GM18951 (cell line): ENCODE measurements at regions not wholly inside any gene's neighbourhood (a gene's known extent, or its start where the extent isn't known, plus 50 kb on each side); places are given as distances from the start of the nearest gene placed in this dataset.

Experiments used
- POLR2A ChIP-seq: IDR thresholded peaks from 4 replicates; pipeline ENCODE4 v1.6.1; 2011; ENCODE audit warnings: mild to moderate bottlenecking; ENCODE audit not compliant: insufficient read length, insufficient read depth; ENCODE audit errors: extremely low read depth
- in situ Hi-C: fragments of 300-500 bp; cut with MboI; formaldehyde crosslinking; loops from one replicate; pipeline ENCODE4 v1.12.0; 2022; ENCODE audit warnings: low sequenced_read_pairs, mixed read lengths, inconsistent platforms; ENCODE audit not compliant: unreplicated experiment

DNA sequence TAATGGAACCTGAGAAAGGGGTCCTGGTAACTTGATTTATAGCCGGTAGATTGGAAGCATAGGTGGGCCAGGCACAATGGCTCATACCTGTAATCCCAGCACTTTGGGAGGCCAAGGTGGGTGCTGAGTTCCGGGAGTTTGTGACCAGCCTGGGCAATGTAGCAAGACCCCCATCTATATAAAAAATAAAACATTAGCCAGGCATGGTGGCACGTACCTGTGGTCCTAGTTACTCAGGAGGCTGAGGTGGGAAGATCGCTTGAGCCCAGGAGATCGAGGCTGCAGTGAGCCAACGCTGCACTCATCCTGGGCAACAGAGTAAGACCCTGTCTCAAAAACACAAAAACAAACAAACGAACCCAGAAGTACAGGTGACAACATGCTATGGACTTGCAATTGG, 76.5 kb downstream of the ZNF281 start:
- in situ Hi-C loops: no loop called here
- no peak for TF ChIP-seq POLR2A

DNA sequence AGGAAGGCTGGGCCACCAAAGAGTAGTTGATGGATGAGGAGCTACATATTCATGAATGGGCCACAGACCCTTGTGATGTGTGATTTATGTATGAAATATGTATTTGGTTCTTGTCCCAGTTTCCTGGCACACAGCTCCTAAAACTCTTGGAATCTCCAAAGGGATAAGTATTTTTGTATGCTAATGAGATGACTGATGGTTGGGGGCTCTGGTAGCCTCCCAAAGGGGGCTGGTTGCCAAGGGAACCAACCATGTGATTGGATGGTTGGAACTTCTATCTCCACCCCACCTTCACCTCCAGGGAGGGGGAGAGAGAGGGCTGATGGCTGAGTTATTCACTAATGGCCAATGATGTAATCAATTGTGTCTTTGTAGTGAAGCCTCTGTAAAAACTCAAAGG, 77.1 kb downstream of the ZNF281 start:
- in situ Hi-C loops: no loop called here
- TF ChIP-seq POLR2A: no peak

DNA sequence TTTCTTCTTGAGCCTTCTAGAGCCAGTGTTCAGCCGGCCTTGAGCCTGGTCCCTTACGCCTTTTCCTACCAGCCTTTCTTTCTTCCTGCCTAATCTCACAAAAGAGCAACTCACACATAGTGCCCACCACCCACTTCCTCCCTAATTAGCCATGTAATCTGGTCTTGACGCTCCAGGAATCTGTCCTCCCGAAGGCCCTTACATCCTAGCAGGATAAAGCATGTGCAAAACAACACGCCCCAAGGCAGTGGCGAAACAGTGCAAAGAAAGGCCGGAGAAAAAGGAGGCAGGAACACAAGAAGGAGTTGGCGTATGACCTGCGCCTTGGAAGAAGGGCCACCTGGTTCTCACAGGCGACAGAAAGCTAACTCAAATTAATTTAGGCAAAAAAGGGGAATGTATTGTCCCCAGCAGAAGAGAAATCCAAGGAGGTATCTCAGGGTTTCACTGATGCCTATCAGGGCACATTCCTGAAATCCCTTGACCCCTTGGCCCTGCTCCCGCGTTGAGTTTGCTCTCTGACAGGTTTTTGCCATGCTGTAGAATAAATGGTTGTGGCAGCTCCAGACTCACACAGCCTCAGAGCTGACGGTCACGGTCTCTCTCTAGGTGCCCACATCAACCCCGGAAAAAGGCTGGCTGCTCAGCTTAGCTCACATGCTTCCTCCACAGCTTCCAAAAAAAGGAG, 79.0 kb downstream of the ZNF281 start:
- in situ Hi-C loops: no loop called here
- TF ChIP-seq POLR2A: no peak

DNA sequence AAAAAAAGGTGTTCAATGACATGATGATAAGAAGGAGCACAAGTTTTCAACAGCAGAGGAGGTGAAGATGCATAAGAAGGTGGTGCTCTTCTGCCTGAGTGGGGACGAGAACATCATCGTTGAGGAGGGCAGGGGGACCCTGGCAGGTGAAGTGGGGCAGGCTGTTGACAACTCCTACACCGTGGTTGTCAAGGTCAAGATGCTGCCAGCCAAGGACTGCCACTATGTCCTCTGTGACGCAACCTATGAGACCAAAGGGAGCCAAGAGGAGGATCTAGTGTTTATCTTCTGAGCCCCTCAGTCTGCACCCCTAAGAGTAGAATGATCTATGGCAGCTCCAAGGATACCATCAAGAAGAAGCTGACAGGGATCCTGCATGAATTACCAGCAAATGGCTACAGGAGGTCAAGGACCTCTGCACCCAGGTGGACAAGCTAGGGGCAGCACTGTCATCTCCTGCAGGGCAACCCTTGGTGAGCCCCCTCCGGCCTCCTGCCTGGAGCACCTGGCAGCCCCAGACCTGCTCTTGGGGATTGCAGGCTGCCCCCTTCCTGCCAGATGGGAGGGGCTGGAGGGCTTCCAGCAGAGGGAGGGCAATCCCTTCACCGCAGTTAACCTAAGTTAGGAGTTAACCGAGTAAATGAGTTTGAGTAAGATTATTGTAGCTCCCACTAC, 80.5 kb downstream of the ZNF281 start:
- in situ Hi-C loops: no loop called here
- TF ChIP-seq POLR2A: no peak

DNA sequence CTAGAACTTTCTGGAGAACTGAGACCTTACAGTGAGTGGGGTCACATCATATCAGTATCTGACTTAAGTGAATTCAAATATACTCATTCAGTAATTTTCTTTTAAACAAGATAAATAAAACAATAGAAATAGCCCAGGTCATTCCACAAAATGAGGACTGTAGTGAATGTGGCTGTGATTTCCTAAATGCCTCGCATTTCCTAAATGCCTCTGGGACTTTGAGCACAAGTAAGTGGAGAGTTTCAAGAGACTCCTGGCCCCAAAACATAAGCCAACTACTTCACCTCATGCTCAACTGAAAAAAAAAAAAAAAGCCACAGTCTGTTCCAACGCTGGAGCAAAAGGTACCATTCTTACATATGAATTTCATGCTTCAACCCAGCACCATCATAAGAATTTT, 81.5 kb downstream of the ZNF281 start:
- in situ Hi-C loops: no loop called here
- no peak for TF ChIP-seq POLR2A

DNA sequence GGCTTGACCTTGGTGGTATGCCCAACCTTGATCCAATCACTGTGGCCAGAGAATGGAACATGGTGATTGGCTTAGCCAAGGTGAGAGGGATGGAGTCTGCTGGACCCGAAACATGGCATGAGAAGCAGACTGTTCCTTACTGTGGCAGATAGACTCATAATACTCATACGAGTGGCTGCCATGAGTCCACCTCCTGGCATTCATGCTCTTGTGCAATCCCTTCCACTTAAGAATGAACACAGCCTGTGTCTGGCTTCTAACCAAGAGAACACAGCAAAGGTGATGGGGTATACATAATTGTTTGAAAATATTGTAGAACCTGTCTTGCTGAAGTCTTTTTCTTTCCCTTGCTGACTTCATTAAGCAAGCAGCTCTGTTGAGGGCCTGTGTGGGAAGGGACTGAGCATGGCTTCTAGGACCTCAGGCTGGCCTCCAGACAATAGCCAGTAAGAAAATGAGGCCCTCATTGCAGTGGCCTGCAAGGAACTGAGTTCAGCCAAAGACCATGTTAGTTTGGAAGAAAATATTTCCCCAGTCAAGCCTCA, 85.9 kb downstream of the ZNF281 start:
- in situ Hi-C loops: no loop called here
- TF ChIP-seq POLR2A: no peak

DNA sequence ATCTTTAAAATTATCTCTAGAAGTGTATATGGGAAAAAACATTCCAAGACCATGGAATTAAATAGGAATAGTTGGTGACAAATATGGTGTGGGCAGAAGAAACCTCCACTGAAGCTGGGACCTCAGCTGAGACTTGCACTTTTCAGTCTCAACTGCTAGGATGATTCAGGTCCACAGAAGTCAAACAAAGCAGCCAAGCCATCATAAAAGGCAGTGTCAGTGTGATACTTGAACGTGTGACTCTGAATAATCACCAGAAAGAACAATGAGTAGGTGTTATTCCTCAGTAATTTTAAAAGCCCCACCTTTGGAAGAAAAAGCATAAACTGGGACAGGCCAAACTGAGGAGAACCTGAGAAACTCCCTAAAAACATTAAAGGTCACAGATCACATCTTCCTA, 90.7 kb downstream of the ZNF281 start:
- TF ChIP-seq POLR2A: no peak
- in situ Hi-C loops: no loop called here

DNA sequence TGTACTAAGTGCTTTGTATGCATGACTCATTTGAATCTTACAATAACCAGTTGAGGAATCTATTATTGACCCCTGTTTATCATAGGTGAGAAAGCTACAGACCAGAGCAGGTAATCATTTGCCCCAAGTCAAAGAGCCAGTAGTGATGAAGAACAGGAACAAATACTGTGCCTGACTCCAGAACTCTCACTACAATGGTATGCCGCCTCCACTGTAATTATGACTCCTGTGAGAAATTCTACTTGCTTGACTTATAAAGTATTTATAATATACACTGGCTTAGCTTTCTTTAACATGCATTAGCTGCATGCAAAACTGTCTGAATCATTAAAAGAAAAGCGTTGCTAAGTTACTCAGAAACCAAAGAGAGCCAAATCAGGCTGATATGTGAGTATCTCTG, 92.6 kb downstream of the ZNF281 start:
- TF ChIP-seq POLR2A: no peak
- in situ Hi-C loops: no loop called here

DNA sequence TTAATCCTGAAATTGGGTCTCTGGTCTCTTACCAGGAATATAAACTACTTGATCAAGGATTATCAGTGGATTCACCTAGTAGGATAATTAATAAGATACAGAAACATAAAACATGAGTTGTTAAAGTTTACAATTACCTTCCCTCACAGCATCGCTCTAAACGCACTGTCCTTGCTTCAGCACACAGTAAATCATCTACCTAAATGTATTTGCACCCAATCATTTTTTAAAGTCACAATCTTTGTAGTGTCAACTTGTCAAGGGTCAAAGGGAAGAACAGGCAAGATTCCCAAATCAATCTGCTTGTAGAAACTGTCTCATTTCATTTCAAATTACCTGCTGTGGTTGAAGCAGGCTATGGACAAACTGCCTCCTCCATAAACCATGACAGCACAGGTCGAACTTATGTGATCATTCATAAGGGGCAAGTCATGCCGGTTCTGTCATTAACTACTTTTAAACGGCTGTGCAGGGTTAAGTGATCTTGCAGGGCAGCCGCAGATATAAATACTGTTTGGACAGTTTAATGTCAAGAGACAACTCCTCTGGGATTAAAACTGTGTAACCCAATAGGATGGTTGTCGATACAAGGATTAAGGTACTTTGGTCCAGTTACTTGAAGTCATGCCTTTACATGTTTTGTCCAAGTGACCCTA, 93.6 kb downstream of the ZNF281 start:
- in situ Hi-C loops: no loop called here
- TF ChIP-seq POLR2A: no peak

DNA sequence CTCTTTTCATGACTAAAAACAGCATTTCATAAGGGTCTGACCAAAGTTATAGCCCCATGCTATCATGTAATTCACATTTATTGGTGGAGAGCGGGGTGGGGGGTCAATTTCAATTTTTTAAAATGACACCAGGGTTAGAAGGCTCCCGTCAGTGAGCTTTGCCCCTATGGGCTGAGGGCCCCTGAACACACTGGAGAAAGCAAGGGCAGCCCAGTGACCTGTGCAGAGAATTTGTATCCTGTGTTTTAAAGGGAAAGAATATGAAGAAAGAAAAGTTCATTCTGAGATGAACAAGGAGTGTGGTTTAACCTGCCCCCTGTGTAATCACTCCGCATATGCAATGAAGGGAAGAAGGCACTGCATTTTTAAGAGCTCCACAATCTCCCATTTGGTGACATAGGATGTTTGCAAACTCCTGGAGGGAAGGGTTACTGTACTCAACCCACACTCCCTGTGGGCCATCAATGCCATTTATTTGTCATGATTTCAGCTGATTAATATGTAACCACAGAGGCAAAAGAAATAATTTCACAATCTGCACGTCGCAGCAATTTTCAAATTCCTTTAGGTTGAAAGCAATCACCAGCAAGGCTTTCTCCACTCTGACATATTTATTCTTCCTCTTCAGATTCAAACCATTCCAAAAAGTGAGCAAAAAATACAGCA, 95.6 kb downstream of the ZNF281 start:
- in situ Hi-C loops: no loop called here
- TF ChIP-seq POLR2A: no peak

DNA sequence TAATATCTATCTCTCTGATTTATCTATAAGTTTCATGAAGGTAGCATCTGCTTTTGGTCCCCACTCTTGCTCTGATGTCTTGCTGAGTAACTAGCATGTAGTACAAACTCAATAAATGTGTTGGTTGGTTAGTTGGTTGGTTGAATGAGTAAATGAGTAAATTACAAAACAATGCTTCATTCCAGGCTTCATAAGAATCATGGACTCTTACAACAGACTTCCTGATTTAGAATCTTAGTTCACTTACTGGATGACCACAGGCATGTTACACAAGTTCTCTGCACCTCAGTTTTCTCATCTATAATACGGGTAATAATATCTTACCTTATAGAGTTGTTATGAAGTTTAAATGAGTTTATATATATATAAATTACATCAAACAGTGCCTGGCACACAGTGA, 98.6 kb downstream of the ZNF281 start:
- TF ChIP-seq POLR2A: no peak
- in situ Hi-C loops: no loop called here

DNA sequence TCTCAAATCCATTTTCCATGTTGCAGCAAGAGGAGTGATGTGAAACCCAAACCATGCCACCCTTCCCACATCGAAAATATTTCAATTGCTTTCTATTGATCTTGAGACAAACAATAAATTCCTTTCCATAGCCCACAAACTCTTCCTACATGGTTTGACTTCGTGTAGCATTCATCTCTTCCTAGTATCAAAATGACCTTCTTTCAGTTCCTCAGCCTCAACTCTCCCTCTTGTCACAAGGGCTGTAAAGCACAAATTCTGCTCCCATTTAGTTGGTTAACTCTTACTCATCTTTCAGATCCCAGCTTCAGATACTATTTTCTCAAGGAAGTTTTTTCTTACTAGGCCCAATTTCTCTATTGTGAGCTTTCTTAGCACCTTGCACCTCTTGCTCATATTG, 99.0 kb downstream of the ZNF281 start:
- no peak for TF ChIP-seq POLR2A

DNA sequence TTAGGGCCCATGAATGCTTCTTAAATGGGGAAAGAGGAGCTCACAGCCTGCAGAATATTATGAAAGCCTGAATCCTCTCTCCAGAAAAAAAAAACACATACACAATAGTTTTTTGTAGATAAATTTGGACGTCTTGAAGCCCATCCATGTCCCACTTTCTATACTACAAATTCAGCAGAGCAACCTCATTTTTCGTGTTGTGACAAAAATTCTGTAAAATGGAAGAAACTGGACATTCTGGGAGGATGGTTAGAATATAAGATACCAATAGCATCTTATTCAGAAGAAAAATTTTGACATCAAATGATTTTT, 102.1 kb downstream of the ZNF281 start:
- in situ Hi-C loops: no loop called here
- TF ChIP-seq POLR2A: no peak

More for the DNA sequence above, 99.0 kb downstream of the ZNF281 start:
- in situ Hi-C loops: no loop called here
